ENCODE measurements at regions not wholly inside any gene's neighbourhood (a gene's known extent, or its start where the extent isn't known, plus 50 kb on each side); places are given as distances from the start of the nearest gene placed in this dataset.

DNA sequence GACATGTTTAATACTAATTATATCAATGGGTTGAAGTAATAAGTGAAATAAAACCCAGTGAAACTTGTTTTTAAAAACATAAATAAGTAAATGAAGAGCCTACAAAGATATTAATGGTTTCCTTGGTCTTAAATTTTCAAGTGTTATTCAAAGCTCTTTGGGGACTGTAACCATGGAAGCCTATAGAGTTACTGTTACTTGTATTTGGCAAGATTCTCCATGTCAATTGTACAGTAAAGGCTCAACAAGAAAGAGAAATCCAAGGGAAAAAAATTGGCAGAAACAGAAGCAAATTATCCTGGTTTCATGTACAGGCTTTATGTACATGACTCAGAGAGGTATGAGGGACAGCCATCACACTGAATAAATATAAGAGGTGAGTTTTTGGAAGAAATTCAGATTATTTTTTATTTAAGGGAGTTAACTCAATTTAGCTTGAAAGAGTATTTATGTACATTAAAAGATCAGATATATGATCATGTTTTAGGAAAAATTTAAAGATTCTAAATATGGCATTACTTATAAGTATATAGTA lies 151.1 kb upstream of the HMGA2 start:
- TF ChIP-seq POLR2A (IDR thresholded peaks at IDR 0.05; ENCODE audit: extremely low read depth, insufficient read length) = no peak
- TF ChIP-seq, protein P1, sequence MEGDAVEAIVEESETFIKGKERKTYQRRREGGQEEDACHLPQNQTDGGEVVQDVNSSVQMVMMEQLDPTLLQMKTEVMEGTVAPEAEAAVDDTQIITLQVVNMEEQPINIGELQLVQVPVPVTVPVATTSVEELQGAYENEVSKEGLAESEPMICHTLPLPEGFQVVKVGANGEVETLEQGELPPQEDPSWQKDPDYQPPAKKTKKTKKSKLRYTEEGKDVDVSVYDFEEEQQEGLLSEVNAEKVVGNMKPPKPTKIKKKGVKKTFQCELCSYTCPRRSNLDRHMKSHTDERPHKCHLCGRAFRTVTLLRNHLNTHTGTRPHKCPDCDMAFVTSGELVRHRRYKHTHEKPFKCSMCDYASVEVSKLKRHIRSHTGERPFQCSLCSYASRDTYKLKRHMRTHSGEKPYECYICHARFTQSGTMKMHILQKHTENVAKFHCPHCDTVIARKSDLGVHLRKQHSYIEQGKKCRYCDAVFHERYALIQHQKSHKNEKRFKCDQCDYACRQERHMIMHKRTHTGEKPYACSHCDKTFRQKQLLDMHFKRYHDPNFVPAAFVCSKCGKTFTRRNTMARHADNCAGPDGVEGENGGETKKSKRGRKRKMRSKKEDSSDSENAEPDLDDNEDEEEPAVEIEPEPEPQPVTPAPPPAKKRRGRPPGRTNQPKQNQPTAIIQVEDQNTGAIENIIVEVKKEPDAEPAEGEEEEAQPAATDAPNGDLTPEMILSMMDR (IDR thresholded peaks at IDR 0.05; ENCODE audit: low read depth, low read length) = no peak
- TF ChIP-seq MYC (IDR thresholded peaks at IDR 0.05; ENCODE audit: low read depth, low read length) = no peak
- TF ChIP-seq, protein P2, sequence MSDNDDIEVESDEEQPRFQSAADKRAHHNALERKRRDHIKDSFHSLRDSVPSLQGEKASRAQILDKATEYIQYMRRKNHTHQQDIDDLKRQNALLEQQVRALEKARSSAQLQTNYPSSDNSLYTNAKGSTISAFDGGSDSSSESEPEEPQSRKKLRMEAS (IDR thresholded peaks at IDR 0.05; ENCODE audit: low read depth, low read length) = no peak
